GM12891 (cell line): ENCODE measurements at regions not wholly inside any gene's neighbourhood (a gene's known extent, or its start where the extent isn't known, plus 50 kb on each side); places are given as distances from the start of the nearest gene placed in this dataset.

ENCODE experiments used
- POLR2A ChIP-seq: IDR thresholded peaks from 2 replicates; pipeline ENCODE4 v1.6.1; 2011; ENCODE audit warnings: low read depth, low read length, control low read depth
- TAF1 ChIP-seq: IDR thresholded peaks from 2 replicates; pipeline ENCODE4 v1.6.1; 2011; ENCODE audit warnings: low read depth, low read length, control low read depth

DNA sequence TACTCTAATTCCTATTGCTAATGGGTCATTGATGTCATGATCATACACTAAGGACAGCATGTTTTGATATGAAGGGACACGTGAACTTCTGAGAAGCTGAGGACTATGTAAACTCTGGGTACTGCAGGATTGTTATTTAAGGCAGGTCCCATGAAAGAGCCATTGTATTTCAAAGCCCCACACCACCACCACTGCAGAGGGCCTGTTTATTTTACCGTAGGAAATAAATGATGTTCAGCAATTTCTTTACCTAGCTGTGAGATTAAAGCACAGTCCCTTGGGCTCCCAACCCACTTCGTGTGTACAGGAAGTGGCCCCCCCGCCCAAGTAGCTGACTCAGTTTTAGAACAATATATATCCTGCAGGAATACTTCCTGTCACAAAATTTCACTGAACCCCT, 89.8 kb upstream of the ACSL4 start:
- TF ChIP-seq POLR2A (no peak), TAF1 (no peak)
